ENCODE measurements at regions not wholly inside any gene's neighbourhood (a gene's known extent, or its start where the extent isn't known, plus 50 kb on each side); places are given as distances from the start of the nearest gene placed in this dataset.

- TF ChIP-seq, protein P1, sequence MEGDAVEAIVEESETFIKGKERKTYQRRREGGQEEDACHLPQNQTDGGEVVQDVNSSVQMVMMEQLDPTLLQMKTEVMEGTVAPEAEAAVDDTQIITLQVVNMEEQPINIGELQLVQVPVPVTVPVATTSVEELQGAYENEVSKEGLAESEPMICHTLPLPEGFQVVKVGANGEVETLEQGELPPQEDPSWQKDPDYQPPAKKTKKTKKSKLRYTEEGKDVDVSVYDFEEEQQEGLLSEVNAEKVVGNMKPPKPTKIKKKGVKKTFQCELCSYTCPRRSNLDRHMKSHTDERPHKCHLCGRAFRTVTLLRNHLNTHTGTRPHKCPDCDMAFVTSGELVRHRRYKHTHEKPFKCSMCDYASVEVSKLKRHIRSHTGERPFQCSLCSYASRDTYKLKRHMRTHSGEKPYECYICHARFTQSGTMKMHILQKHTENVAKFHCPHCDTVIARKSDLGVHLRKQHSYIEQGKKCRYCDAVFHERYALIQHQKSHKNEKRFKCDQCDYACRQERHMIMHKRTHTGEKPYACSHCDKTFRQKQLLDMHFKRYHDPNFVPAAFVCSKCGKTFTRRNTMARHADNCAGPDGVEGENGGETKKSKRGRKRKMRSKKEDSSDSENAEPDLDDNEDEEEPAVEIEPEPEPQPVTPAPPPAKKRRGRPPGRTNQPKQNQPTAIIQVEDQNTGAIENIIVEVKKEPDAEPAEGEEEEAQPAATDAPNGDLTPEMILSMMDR (IDR thresholded peaks at IDR 0.05), result no peak
- TF ChIP-seq ZFX (IDR thresholded peaks at IDR 0.05; ENCODE audit: borderline replicate concordance), result no peak
- H3K27ac ChIP-seq, result no peak overlapping the region
These were observed 141.7 kb downstream of the SALL1 start for GRCh38 chr16:51009359-51009758.

DNA sequence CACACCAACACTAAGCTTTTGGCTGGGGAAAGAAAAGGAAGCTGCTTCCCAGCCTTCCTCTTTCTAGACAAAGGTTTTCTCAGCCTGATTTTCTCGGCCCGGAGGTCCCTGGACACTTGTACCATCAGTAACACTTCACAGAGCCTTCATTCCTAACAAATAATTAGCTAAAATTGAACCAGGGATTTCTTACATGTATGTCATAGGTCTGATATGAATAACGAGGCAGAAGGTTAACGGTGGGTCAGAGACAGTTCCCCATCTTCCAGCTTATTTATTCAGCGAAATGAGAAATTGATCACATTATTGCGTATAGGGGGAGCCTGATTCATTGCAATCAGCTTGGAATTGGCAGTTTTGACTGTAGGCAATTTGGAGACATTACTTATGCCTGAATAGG is 142.5 kb downstream of the SALL1 start:
- H3K27ac ChIP-seq, result no peak overlapping the region
- TF ChIP-seq, protein P1 (IDR thresholded peaks at IDR 0.05), result no peak
- TF ChIP-seq ZFX (IDR thresholded peaks at IDR 0.05; ENCODE audit: borderline replicate concordance), result no peak

DNA sequence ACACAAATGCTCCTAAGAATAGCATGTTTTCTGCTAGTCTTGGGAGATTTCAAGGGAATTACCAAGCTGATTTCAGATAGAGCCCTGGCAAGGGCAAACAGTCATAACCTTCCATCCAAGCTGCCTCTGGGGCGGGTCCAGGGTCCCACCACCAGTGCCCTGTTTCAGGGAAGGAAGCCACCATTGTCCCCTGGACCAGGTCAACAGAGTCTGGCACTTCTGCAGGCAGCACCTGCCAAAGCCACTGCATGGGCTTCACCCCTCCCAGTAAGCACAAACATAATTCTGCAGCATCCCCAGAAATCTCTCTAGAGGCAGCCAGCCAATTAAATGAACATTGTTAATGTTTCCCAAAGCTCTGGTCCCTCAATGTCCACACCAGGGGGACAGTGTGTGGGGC is 143.0 kb downstream of the SALL1 start:
- no peak overlapping the region for H3K27ac ChIP-seq
- no peak for TF ChIP-seq ZFX (IDR thresholded peaks at IDR 0.05; ENCODE audit: borderline replicate concordance)
- TF ChIP-seq, protein P1 (IDR thresholded peaks at IDR 0.05), result no peak

- H3K27ac ChIP-seq, result no peak overlapping the region
- no peak for TF ChIP-seq ZFX (IDR thresholded peaks at IDR 0.05; ENCODE audit: borderline replicate concordance)
- TF ChIP-seq, protein P1 (IDR thresholded peaks at IDR 0.05), result no peak
These were observed 147.1 kb downstream of the SALL1 start for GRCh38 chr16:51003850-51004566.

DNA sequence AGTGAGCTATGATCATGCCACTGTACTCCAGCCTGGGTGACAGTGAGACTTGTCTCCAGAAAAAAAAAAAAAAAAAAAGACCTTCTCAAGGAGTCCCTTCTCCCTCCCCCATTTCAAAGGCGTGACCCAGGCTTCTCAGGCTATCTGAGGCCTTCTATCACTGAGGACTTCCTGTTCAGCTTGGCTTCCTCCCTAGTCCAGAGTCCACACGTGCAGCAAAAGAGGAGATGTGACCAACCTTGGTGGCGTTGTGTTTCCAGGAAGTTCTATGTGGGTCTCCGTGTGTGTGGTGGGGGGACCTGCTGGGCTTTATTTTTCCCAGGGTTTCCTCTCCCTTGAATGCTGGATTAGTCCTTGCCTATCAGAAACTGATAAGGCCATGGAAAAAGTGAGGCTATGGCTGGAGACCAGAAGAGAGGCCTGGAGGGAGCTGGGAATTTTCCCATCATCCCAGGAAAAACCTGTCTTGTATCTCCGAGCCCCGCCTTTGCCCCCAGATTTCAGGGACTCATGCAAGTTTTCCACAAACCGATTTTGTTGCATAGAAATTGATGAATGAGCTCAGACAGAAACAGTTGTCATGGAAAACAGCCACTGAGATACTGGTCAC is 148.1 kb downstream of the SALL1 start:
- TF ChIP-seq ZFX (IDR thresholded peaks at IDR 0.05; ENCODE audit: borderline replicate concordance), result no peak
- TF ChIP-seq, protein P1 (IDR thresholded peaks at IDR 0.05), result no peak

DNA sequence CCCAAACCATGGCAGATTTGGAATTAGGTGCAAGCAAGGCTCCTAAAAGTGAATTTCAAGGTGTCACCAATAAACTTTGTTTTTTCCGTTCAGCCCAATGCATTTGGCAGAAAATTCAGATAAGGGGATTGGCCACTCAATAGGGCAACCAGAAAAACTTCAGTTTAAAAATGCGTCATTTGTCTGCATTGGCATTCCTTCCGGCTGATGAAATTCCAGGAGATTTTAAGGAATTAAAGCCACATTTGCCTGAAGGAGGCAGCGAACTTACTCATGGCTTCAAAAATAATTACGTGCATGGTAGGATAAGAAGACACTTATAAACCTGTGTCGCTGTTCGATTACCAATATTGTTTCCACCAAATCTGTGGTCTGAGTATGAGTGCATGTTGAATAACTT is 151.9 kb downstream of the SALL1 start:
- TF ChIP-seq ZFX (IDR thresholded peaks at IDR 0.05; ENCODE audit: borderline replicate concordance), result no peak
- TF ChIP-seq, protein P1 (IDR thresholded peaks at IDR 0.05), result no peak
- no peak overlapping the region for H3K27ac ChIP-seq

More for the DNA sequence above, 148.1 kb downstream of the SALL1 start:
- no peak overlapping the region for H3K27ac ChIP-seq

GRCh38 chr16:50998411-50998810 is 152.7 kb downstream of the SALL1 start:
- no peak overlapping the region for H3K27ac ChIP-seq
- TF ChIP-seq ZFX (IDR thresholded peaks at IDR 0.05; ENCODE audit: borderline replicate concordance), result no peak
- TF ChIP-seq, protein P1 (IDR thresholded peaks at IDR 0.05), result no peak
